GM21825 (cell line): ENCODE measurements at regions not wholly inside any gene's neighbourhood (a gene's known extent, or its start where the extent isn't known, plus 50 kb on each side); places are given as distances from the start of the nearest gene placed in this dataset.

ENCODE experiments used
- ATAC-seq: cut with Tn5 transposase; IDR thresholded peaks from one replicate; pipeline ENCODE4 v1.9.1; 2021; ENCODE audit warnings: mild to moderate bottlenecking, moderate library complexity; ENCODE audit not compliant: unreplicated experiment

GRCh38 chr2:42942214-42942989 lies 150.0 kb upstream of the HAAO start:
- no peak for ATAC-seq

GRCh38 chr2:42941633-42942176 lies 149.3 kb upstream of the HAAO start:
- no peak for ATAC-seq

GRCh38 chr2:42939411-42940206 lies 147.2 kb upstream of the HAAO start:
- ATAC-seq, result no peak

- no peak for ATAC-seq
Observed at GRCh38 chr2:42938671-42939370, 146.4 kb upstream of the HAAO start.

- ATAC-seq, result no peak
Observed at GRCh38 chr2:42937171-42937875, 144.9 kb upstream of the HAAO start.

GRCh38 chr2:42935692-42936671 lies 143.6 kb upstream of the HAAO start:
- ATAC-seq, result no peak

- ATAC-seq, result no peak
Observed at GRCh38 chr2:42934580-42935186, 142.3 kb upstream of the HAAO start.

GRCh38 chr2:42933824-42934254 lies 141.5 kb upstream of the HAAO start:
- ATAC-seq, result no peak

GRCh38 chr2:42932271-42933151 lies 140.1 kb upstream of the HAAO start:
- ATAC-seq, result no peak

GRCh38 chr2:42931818-42932195 lies 139.4 kb upstream of the HAAO start:
- ATAC-seq, result no peak

- ATAC-seq, result no peak
Observed at GRCh38 chr2:42931146-42931817, 138.9 kb upstream of the HAAO start.

GRCh38 chr2:42930025-42930581 lies 137.7 kb upstream of the HAAO start:
- no peak for ATAC-seq

- no peak for ATAC-seq
Observed at GRCh38 chr2:42929546-42930024, 137.2 kb upstream of the HAAO start.

GRCh38 chr2:42928692-42929545 lies 136.5 kb upstream of the HAAO start:
- ATAC-seq, result no peak

- ATAC-seq, result no peak
Observed at GRCh38 chr2:42928161-42928691, 135.8 kb upstream of the HAAO start.
